ENCODE measurements at regions not wholly inside any gene's neighbourhood (a gene's known extent, or its start where the extent isn't known, plus 50 kb on each side); places are given as distances from the start of the nearest gene placed in this dataset.

- TF ChIP-seq, protein P1, sequence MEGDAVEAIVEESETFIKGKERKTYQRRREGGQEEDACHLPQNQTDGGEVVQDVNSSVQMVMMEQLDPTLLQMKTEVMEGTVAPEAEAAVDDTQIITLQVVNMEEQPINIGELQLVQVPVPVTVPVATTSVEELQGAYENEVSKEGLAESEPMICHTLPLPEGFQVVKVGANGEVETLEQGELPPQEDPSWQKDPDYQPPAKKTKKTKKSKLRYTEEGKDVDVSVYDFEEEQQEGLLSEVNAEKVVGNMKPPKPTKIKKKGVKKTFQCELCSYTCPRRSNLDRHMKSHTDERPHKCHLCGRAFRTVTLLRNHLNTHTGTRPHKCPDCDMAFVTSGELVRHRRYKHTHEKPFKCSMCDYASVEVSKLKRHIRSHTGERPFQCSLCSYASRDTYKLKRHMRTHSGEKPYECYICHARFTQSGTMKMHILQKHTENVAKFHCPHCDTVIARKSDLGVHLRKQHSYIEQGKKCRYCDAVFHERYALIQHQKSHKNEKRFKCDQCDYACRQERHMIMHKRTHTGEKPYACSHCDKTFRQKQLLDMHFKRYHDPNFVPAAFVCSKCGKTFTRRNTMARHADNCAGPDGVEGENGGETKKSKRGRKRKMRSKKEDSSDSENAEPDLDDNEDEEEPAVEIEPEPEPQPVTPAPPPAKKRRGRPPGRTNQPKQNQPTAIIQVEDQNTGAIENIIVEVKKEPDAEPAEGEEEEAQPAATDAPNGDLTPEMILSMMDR (IDR thresholded peaks at IDR 0.05) = no peak
- TF ChIP-seq POLR2A (IDR thresholded peaks at IDR 0.05) (no peak), POLR2AphosphoS5 (IDR thresholded peaks at IDR 0.05) (no peak), EP300 (IDR thresholded peaks at IDR 0.05) (no peak)
These were observed 225.8 kb downstream of the ETS1 start for GRCh38 chr11:128361451-128362020.

All from suprapubic skin (tissue), 4 donors.